Naive B cell (primary cell): ENCODE measurements at regions not wholly inside any gene's neighbourhood (a gene's known extent, or its start where the extent isn't known, plus 50 kb on each side); places are given as distances from the start of the nearest gene placed in this dataset.

ENCODE experiments used
- ATAC-seq, 2 donors: fragments of 150-1000 bp; cut with Tn5 transposase; 2 replicates each; pipeline ENCODE4 v1.10.0; 2021; ENCODE audit warnings: low read depth in 2 of 2, mild to moderate bottlenecking in 2 of 2, moderate library complexity in 2 of 2
- DNase-seq: peaks from one replicate; pipeline ENCODE4 v3.0.0; 2022
- H3K27ac Mint-ChIP-seq, 6 donors: one replicate each; pipeline ENCODE4 v1.8.0; 2020 to 2022; ENCODE audit warnings: mild to moderate bottlenecking in 6 of 6, mixed read lengths in 6 of 6, moderate library complexity in 5 of 6, inconsistent platforms in 2 of 6
- H3K27me3 Mint-ChIP-seq, 3 donors: one replicate each; pipeline ENCODE4 v1.8.0; 2021 to 2022; ENCODE audit warnings: mixed read lengths in 3 of 3, mild to moderate bottlenecking in 1 of 3
- H3K36me3 Mint-ChIP-seq, 2 donors: one replicate each; pipeline ENCODE4 v1.8.0; 2020 to 2022; ENCODE audit warnings: mixed read lengths in 2 of 2, inconsistent platforms in 1 of 2, mild to moderate bottlenecking in 1 of 2
- H3K4me1 Mint-ChIP-seq, 3 donors: one replicate each; pipeline ENCODE4 v1.8.0; 2020 to 2022; ENCODE audit warnings: mixed read lengths in 3 of 3, inconsistent platforms in 1 of 3, mild to moderate bottlenecking in 1 of 3, moderate library complexity in 1 of 3
- H3K4me3 Mint-ChIP-seq, 8 donors: one replicate each; pipeline ENCODE4 v1.8.0; 2020 to 2022; ENCODE audit warnings: mild to moderate bottlenecking in 8 of 8, mixed read lengths in 8 of 8, moderate library complexity in 8 of 8, inconsistent platforms in 2 of 8
- H3K9me3 Mint-ChIP-seq, 7 donors: one replicate each; pipeline ENCODE4 v1.8.0; 2020 to 2022; ENCODE audit warnings: mixed read lengths in 7 of 7, mild to moderate bottlenecking in 5 of 7, inconsistent platforms in 2 of 7, moderate library complexity in 1 of 7

DNA sequence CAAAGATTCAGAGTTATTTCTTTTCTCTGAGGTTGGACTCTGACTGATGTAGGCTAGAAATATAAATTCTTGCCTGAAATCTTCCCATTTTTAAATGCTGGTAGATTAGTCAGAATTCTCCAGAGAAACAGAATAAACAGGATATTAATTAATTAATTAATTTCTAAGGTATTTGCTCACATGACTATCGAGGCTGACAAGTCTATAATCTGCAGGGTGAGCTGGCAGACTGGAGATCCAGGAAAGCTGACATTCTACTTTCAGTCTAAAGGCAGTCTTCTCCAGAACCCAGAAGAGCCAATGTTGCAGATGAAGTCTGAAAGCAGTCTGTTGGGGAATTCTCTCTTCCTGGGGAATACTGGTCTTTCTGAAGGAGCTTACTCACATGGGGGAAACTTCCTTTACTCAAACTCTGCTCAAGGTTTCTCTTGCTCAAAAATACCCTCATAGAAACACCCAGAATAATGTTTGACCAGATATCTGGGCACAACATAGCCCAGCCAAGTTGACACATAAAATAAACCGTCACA is 189.7 kb downstream of the KIF20B start:
- no peaks in the 10 kb centered on the region for H3K27me3 Mint-ChIP-seq
- H3K9me3 Mint-ChIP-seq: peaks cover 0 to 4% (median under 1%) of the 10 kb centered on the region in 7 donors
- ATAC-seq (no peak), DNase-seq (no peak)
- H3K4me3 Mint-ChIP-seq: peak overlapping the region in 3 of 8 donors; percentile 48 to 89 (median 70)
- H3K36me3 Mint-ChIP-seq: no peaks in the 10 kb centered on the region
- H3K4me1 Mint-ChIP-seq: peaks cover 53 to 85% (median 77%) of the 10 kb centered on the region in 3 donors
- peak overlapping the region; percentile 97 to 100 (median 98) for H3K27ac Mint-ChIP-seq

DNA sequence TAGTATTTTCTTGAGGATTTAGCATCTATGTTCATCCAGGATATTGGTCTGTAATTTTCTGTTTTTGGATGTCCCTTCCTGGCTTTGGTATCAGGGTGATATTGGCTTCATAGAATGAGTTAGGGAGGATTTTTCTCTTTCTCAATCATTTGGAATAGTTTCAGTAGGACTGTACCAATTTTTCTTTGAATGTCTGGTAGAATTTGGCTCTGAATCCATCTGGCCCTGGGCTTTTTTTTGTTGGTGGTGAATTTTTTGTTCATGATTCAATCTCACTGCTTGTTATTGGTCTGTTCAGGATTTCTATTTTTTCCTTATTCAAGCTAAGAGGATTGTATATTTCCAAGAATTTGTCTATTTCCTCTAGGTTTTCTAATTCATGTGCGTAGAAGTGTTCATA is 192.7 kb downstream of the KIF20B start:
- H3K4me1 Mint-ChIP-seq: peaks cover 38 to 74% (median 70%) of the 10 kb centered on the region in 3 donors
- no peak overlapping the region for H3K4me3 Mint-ChIP-seq
- no peak for ATAC-seq
- H3K9me3 Mint-ChIP-seq: peaks cover 0 to 8% (median 5%) of the 10 kb centered on the region in 7 donors
- H3K36me3 Mint-ChIP-seq: peaks cover 0 to 8% of the 10 kb centered on the region in 2 donors
- H3K27ac Mint-ChIP-seq: peak overlapping the region in 1 of 6 donors; percentile 24
- DNase-seq: no peak
- no peaks in the 10 kb centered on the region for H3K27me3 Mint-ChIP-seq

DNA sequence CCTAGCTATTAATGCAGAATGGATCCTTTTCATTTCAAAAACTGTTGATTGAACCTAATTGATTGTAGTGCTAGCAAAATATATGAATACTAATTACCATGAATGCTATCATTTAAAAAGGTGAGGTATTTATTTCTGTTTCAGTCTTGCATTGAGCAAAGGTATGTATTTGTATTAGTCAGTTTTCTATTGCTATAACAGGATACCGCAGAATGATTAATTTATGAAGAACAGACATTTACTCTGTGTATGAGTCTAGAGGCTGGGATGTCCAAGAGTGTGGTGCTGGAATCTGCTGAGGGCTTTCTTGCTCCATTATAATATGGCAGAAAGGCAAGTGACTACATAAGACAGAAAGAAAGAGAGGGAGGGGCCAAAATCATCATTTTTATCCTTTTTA is 199.2 kb downstream of the KIF20B start:
- ATAC-seq: no peak
- peak overlapping the region in 1 of 6 donors; percentile 34 for H3K27ac Mint-ChIP-seq
- peaks cover 2 to 8% (median 4%) of the 10 kb centered on the region in 7 donors for H3K9me3 Mint-ChIP-seq
- H3K27me3 Mint-ChIP-seq: no peaks in the 10 kb centered on the region
- no peak overlapping the region for H3K4me3 Mint-ChIP-seq
- H3K36me3 Mint-ChIP-seq: peaks cover 0 to 14% of the 10 kb centered on the region in 2 donors
- peaks cover 20 to 50% (median 34%) of the 10 kb centered on the region in 3 donors for H3K4me1 Mint-ChIP-seq
- no peak for DNase-seq

DNA sequence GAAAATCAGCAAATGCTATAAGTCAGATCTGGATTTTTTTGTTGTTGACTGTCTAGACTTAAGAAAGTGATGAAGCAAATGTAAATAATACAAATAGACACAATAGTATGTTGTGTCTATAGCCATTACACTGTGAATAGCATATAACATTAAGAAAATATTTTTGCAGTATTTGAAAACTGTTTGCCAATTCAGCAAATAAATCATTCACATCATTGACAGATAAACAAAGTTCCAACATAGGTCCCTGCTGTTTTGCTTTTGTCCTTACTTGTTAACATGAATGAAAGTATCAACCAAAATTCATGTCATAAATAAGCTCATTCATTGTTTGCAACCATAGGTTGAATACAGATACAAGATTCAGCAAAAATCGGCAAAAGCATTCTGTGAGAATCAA is 200.5 kb downstream of the KIF20B start:
- ATAC-seq (no peak), DNase-seq (no peak)
- H3K9me3 Mint-ChIP-seq: peaks cover 0 to 4% (median under 1%) of the 10 kb centered on the region in 7 donors
- H3K4me1 Mint-ChIP-seq: peaks cover 24 to 53% (median 38%) of the 10 kb centered on the region in 3 donors
- peaks cover 0 to 6% of the 10 kb centered on the region in 2 donors for H3K36me3 Mint-ChIP-seq
- H3K27ac Mint-ChIP-seq: no peak overlapping the region
- H3K4me3 Mint-ChIP-seq: no peak overlapping the region
- H3K27me3 Mint-ChIP-seq: no peaks in the 10 kb centered on the region

DNA sequence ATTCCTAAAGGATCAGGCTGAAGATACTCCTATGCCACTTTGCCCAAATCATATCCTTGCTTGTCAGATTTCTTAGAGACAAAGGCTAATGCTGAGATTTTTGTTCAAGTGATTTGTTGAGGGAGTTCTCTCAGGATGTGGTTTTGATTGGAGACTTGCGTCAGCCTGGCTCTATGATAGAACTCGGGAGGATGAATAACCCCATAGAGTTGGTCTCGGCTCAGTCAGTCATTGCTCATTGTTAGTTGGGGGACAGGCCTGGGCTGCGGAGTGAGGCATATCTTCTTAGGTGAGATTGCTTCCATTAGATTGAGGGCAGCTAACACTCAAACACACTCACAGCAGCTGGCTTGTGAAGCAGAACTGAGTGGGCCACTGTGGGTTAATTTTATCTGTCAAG is 203.4 kb downstream of the KIF20B start:
- H3K9me3 Mint-ChIP-seq: peaks cover 0 to 7% (median 2%) of the 10 kb centered on the region in 7 donors
- no peak overlapping the region for H3K4me3 Mint-ChIP-seq
- H3K36me3 Mint-ChIP-seq: peaks cover 0 to 6% of the 10 kb centered on the region in 2 donors
- H3K27me3 Mint-ChIP-seq: no peaks in the 10 kb centered on the region
- ATAC-seq (peak; percentile 30 to 59), DNase-seq (no peak)
- H3K27ac Mint-ChIP-seq: peak overlapping the region in 1 of 6 donors; percentile 35
- peaks cover 15 to 36% (median 31%) of the 10 kb centered on the region in 3 donors for H3K4me1 Mint-ChIP-seq

DNA sequence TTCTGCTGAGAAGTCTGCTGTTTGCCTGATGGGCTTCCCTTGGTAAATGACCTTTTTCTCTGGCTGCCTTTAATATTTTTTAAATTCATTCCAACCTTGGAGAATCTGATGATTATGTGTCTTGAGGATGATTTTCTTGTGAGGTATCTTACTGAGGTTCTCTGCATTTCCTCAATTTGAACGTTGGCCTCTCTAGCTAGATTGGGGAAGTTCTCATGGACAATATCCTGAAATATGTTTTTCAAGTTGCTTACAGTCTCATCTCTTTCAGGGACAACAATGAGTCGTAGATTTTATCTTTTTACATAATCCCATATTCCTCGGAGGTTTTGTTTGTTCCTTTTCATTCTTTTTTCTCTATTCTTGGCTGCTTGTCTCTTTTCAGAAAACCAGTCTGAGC is 208.4 kb downstream of the KIF20B start:
- peaks cover 0 to 15% of the 10 kb centered on the region in 2 donors for H3K36me3 Mint-ChIP-seq
- H3K4me1 Mint-ChIP-seq: peaks cover 17 to 47% (median 47%) of the 10 kb centered on the region in 3 donors
- H3K27me3 Mint-ChIP-seq: no peaks in the 10 kb centered on the region
- no peak overlapping the region for H3K4me3 Mint-ChIP-seq
- DNase-seq: no peak
- H3K27ac Mint-ChIP-seq: peak overlapping the region in 3 of 6 donors; percentile 15 to 39 (median 17)
- peaks cover 0 to 7% (median 0%) of the 10 kb centered on the region in 7 donors for H3K9me3 Mint-ChIP-seq
- no peak for ATAC-seq

DNA sequence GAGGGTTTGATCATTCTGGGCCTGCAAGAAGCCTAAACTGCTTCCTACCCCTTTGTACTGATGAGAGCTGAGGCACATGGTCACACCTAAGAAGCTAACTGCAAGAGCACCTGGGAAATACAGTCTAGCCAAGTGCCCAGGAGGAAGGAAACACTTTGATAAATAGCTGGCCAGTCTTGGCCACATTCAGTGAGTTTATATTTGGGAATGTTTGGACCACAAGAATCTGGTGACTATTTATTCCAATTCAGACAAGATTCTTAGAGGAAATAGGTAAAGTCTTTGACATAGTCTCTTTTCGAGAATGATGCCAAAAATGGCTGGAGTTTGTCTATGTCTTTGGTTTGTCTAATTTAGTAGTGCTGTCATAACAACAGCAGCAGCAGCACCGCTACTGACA is 213.6 kb downstream of the KIF20B start:
- peaks cover 0 to 2% (median 0%) of the 10 kb centered on the region in 7 donors for H3K9me3 Mint-ChIP-seq
- H3K27ac Mint-ChIP-seq: no peak overlapping the region
- peaks cover 9 to 30% (median 28%) of the 10 kb centered on the region in 3 donors for H3K4me1 Mint-ChIP-seq
- H3K27me3 Mint-ChIP-seq: no peaks in the 10 kb centered on the region
- ATAC-seq: no peak
- peaks cover 0 to 32% of the 10 kb centered on the region in 2 donors for H3K36me3 Mint-ChIP-seq
- no peak for DNase-seq
- no peak overlapping the region for H3K4me3 Mint-ChIP-seq

DNA sequence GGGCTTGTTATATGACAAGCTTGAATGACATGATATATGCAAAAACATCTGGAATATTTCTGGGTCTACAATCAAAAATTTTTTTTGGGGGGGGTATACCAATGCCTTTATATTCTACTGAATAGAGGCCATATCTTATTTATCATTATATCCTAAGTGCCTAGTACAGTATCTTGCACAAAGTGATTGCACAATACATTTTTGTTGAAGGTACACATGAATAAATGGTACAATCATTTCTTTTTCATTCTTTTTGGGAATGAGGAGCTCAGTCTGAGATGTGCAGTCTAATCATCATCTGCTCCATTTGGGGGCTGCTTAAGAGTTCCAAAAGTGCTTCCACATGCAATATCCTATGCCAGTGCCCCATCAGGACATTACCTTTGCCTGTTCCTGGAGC is 214.6 kb downstream of the KIF20B start:
- peaks cover 8 to 21% (median 18%) of the 10 kb centered on the region in 3 donors for H3K4me1 Mint-ChIP-seq
- no peak overlapping the region for H3K4me3 Mint-ChIP-seq
- no peak overlapping the region for H3K27ac Mint-ChIP-seq
- ATAC-seq: no peak
- peaks cover 0 to 2% (median 0%) of the 10 kb centered on the region in 7 donors for H3K9me3 Mint-ChIP-seq
- no peak for DNase-seq
- H3K36me3 Mint-ChIP-seq: peaks cover 0 to 36% of the 10 kb centered on the region in 2 donors
- no peaks in the 10 kb centered on the region for H3K27me3 Mint-ChIP-seq

DNA sequence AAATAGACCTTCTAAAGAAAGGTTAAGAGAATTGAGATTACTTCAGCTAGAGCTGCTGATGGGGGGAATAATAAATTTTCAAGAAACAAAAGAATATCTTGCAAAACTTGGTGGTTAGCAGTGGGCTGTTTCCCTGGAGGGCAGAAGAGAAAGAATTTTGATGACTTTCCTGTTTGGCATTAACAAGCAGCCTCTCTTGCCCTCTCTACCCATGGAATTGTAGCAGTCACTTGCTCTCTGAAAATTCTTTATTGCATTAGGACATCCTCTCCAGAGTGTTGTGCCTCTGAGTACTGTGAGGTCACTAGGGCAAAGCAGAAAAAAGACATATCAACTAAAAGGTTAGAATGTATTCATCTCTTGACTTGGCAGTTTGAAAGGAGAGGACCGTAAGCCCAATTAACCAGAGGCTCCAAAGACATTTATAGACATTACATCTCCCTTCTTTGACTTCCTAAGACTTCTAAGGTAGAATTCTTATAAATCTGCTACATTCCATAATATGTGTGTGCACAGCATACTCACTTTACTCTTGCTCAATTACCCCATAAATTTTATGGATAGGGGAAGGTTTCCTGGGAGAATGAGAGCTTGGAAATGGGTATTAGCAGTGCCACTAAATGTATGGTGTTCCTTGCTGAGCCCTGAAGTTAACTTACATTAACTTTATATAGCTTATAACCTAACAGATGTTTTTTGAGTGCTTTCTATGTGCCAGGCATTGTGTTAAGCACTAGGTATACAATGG is 215.3 kb downstream of the KIF20B start:
- H3K4me1 Mint-ChIP-seq: peaks cover 4 to 14% (median 12%) of the 10 kb centered on the region in 3 donors
- ATAC-seq (no peak), DNase-seq (no peak)
- no peak overlapping the region for H3K27ac Mint-ChIP-seq
- peaks cover 0 to 2% (median 0%) of the 10 kb centered on the region in 7 donors for H3K9me3 Mint-ChIP-seq
- peaks cover 0 to 36% of the 10 kb centered on the region in 2 donors for H3K36me3 Mint-ChIP-seq
- H3K27me3 Mint-ChIP-seq: no peaks in the 10 kb centered on the region
- H3K4me3 Mint-ChIP-seq: no peak overlapping the region

DNA sequence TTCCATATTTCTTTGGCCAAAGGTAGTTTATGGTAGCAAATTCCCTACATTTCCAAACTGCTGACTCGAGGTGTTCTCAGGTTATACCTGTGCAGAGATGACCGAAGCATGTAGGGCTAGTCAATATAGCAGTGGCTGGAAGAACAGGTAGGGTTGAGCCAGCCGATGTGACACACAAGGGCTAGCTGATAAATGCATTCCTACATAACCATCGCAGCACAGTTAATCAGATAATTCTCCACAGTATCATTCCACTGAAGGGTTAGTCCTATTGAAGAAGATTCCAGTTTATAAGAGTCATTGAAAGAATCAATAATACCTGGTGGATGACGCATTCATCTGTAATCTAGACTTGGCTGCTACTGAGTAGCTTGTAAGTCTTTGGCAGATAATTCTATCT is 220.0 kb downstream of the KIF20B start:
- H3K27ac Mint-ChIP-seq: no peak overlapping the region
- peaks cover 0 to 2% (median 0%) of the 10 kb centered on the region in 7 donors for H3K9me3 Mint-ChIP-seq
- H3K4me3 Mint-ChIP-seq: no peak overlapping the region

DNA sequence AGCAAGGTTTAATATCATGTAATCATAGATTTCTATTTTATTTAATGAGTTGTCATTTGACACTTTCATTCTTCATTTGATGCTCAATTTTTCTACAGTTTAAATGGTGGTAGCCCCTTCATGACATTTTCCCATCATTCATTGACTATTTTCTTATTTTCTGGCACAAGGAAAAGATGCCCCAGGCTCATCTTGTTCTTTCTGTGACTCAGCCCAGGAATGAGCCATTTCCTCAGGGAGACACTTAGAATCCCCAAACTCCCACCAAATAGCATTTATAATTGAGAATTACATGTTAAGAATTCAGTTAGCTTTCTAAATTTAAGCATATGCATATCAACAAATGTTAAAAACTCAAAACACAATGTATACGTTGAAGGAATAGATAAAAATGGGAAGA is 222.3 kb downstream of the KIF20B start:
- H3K4me1 Mint-ChIP-seq: no peaks in the 10 kb centered on the region
- H3K9me3 Mint-ChIP-seq: peaks cover 0 to 2% (median 0%) of the 10 kb centered on the region in 7 donors
- H3K4me3 Mint-ChIP-seq: no peak overlapping the region
- DNase-seq: no peak
- peaks cover 0 to 15% of the 10 kb centered on the region in 2 donors for H3K36me3 Mint-ChIP-seq
- peak overlapping the region in 1 of 6 donors; percentile 25 for H3K27ac Mint-ChIP-seq
- ATAC-seq: no peak
- H3K27me3 Mint-ChIP-seq: no peaks in the 10 kb centered on the region

More for the DNA sequence above, 220.0 kb downstream of the KIF20B start:
- DNase-seq (no peak), ATAC-seq (no peak)
- peaks cover 0 to 20% of the 10 kb centered on the region in 2 donors for H3K36me3 Mint-ChIP-seq
- no peaks in the 10 kb centered on the region for H3K27me3 Mint-ChIP-seq
- H3K4me1 Mint-ChIP-seq: no peaks in the 10 kb centered on the region

DNA sequence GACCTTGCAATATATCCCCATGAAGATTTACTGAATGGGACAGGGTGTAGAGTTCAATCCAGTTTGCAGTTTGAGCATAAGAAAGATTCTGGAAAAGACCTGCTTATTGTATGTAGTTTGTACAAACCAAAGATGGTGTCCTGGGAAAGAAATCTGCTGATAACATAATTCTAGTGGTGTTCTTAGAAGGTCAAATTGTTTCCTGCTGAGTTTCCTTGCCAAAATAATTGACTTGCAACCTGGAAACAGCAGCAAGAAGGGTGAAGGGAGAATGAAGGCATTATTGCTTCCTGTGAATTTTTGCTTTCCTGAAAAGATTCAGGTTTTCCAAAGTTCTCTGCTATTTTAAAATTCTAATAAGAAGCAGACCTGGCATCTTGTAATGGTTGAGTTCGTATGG is 222.9 kb downstream of the KIF20B start:
- peaks cover 0 to under 1% (median 0%) of the 10 kb centered on the region in 3 donors for H3K4me1 Mint-ChIP-seq

DNA sequence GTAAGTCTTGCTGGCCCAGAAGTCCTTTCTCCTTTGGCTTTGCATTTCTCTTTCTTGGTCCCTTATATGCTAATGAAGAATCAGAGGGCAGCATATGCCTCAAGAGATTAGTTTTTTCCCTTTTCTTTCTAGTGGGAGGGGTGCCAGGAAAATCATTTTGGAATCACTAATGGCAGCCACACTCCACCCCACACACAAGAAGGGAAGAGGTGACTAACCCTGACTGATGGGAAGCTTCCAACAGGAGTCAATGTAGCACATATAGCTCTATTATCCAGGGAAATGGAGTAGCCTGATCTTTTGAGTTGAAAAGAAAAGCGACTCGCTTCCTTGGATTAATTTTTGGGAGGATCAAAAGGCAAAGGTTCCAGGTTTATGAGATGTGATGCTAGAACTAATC is 225.3 kb downstream of the KIF20B start:
- Mint-ChIP-seq H3K27me3 (no peaks in the 10 kb centered on the region), H3K9me3 (peaks cover 0 to 7% (median 3%) of the 10 kb centered on the region in 7 donors), H3K27ac (no peak overlapping the region), H3K4me1 (peaks cover 0 to 5% (median 0%) of the 10 kb centered on the region in 3 donors), H3K4me3 (no peak overlapping the region), H3K36me3 (peaks cover 0 to 11% of the 10 kb centered on the region in 2 donors)
- DNase-seq: no peak
- ATAC-seq: no peak

More for the DNA sequence above, 222.9 kb downstream of the KIF20B start:
- ATAC-seq: no peak
- Mint-ChIP-seq H3K27ac (no peak overlapping the region), H3K4me3 (no peak overlapping the region), H3K36me3 (peaks cover 0 to 15% of the 10 kb centered on the region in 2 donors), H3K9me3 (no peaks in the 10 kb centered on the region), H3K27me3 (no peaks in the 10 kb centered on the region)
- no peak for DNase-seq
